ENCODE measurements at regions not wholly inside any gene's neighbourhood (a gene's known extent, or its start where the extent isn't known, plus 50 kb on each side); places are given as distances from the start of the nearest gene placed in this dataset.

DNA sequence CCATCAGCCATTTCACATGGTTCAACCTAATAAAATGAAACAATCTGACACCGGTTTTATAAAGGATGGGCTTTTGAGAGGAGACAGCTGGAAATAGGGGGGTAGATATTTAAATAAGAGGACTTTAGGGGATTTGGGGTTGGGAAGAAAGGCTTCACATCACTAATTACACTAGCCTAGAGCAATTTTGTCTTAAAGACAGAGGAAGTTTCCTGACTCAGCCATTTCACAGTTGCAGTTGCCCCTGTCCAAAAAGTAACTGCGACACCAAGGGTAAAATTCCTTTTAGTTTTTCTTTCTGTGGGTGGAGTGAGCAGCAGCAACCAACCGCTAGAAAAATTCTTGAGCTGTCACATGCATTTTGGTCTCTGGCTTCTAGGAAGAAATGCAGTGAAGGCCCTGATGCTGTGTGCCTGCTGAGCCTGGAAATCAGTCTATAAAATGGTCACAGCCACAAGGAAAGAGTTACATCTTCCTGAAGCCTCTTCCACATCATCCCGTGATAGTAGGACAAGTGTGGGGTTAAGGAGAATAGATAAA, 233.6 kb downstream of the ZNF674 start:
- intact Hi-C loops (cut with micrococcal nuclease) = no loop called here

GRCh38 chrX:46310815-46311497, 234.3 kb downstream of the ZNF674 start:
- DNase-seq = no peak
- ATAC-seq = no peak

More for the DNA sequence above, 233.6 kb downstream of the ZNF674 start:
- ATAC-seq = no peak
- DNase-seq = no peak

GRCh38 chrX:46308110-46308509, 237.1 kb downstream of the ZNF674 start:
- ATAC-seq (no peak), DNase-seq (no peak)
- intact Hi-C loops (cut with micrococcal nuclease) = no loop called here

More at GRCh38 chrX:46310815-46311497, 234.3 kb downstream of the ZNF674 start:
- intact Hi-C loops (cut with micrococcal nuclease) = no loop called here

- intact Hi-C loops (cut with micrococcal nuclease) = no loop called here
- no peak for ATAC-seq
- DNase-seq = no peak
Observed at GRCh38 chrX:46306103-46306502, 239.1 kb downstream of the ZNF674 start.

GRCh38 chrX:46305431-46305830, 239.8 kb downstream of the ZNF674 start:
- no peak for DNase-seq
- intact Hi-C loops (cut with micrococcal nuclease) = no loop called here
- ATAC-seq = no peak

DNA sequence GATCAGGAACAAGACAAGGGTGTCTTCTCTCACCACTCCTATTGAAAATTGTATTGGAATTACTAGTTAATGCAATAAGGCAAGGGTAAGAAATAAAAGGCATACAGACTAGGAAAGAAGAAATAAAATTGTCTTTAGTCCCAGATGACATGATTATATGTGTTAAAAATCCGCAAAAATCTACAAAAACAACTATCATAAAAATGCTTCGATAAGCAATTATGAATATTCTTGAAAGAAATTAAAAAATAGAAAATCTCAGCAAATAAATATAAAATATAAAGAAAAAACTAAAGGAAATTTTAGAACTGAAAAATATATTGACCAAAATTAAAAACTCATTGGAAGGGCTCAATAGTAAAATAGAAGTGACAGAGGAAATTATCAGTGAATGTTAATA, 243.3 kb downstream of the ZNF674 start:
- intact Hi-C loops (cut with micrococcal nuclease) = no loop called here
- DNase-seq = no peak
- ATAC-seq = no peak

DNA sequence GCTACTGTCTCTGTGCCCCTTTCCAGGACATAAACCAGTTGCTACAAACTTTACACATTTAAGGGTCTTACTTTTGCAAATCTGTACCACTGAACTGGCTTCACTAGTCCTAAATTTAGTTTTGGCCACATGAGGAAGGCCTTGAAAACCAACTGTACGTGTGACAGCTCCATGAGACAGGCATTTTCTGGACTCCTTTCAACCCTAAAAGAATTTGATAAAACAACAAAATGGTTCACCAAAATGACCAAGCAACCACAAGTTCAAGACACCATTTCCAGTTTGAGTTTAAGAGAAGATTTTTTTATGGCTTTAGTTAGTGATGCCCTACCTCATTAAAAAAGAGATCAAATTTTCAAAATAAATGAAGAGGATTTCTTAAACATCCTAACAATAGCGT, 246.4 kb downstream of the ZNF674 start:
- DNase-seq (no peak), ATAC-seq (no peak)
- intact Hi-C loops (cut with micrococcal nuclease) = no loop called here

DNA sequence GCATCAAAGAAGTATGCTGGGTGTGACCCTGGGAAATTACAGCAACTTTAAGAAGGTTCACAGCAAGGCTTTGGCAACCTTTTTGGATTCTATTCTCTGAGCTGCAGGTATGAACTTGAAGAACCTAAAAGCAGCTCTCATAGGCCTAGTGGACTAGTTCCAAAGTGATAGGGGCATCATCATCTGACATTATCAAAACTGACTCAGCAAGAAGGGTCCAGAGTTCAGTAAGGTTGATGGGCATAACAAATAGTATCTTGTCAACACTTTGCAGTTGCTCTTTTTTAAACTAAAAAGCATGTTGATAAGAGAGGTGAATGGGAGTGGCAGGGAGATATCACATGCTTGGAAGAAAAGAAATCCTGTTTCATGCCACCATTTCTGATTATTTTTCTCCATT, 249.3 kb downstream of the ZNF674 start:
- no peak for ATAC-seq
- intact Hi-C loops (cut with micrococcal nuclease) = no loop called here
- DNase-seq = no peak

GRCh38 chrX:46294234-46294633, 251.0 kb downstream of the ZNF674 start:
- intact Hi-C loops (cut with micrococcal nuclease) = no loop called here
- ATAC-seq (no peak), DNase-seq (no peak)

DNA sequence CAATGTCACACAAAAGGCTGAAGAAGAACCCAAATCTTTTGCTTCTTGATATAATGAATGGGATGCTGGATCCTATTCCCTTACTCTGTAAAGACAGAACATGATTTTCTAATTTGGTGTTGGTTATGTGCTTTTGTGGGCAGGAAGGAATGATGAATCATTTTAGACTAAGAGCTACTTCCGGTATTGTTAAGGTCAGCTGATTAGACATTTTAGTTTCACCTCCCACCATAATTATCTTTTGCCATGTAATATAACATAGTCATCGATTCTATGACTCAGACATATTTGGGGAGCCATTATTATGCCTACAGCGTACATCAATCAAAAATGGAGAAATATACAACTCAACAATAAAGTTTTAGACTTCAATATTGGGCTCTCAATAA, 265.3 kb downstream of the ZNF674 start:
- intact Hi-C loops (cut with micrococcal nuclease) = no loop called here
- no peak for DNase-seq
- no peak for ATAC-seq

DNA sequence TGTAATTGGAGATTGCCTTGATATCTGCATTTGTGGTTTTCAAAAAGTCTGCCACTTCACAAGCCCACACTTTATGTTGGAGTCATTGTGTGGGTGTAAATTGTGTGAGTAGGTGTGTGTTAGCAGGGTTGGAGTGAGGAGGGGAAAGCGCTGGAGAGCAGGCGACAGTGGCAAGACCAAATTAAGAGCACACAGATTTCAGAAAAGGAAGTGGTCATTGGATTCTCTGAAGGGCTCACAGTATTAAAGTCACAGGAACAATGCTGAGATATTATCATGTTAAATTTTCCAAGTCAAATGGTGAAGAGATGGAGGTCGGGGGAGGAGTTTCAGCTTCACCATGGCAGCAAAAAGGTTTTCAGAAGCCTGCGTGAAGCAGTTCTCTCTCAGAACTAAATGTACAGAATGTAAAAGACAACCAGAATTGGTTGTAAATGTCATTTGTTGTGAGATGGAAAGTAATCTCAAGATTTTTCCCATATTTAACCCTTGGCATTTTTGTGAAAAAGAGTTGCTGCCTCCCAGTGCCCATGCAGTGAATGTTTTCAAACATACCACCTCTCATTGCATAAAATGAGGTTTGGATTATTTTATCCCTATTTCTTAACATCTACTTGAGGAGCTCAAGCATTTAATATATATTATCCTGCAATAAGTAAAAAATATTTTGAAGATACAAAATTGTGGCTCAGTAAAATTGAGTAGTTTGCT, 265.9 kb downstream of the ZNF674 start:
- intact Hi-C loops (cut with micrococcal nuclease) = no loop called here
- ATAC-seq (no peak), DNase-seq (no peak)

DNA sequence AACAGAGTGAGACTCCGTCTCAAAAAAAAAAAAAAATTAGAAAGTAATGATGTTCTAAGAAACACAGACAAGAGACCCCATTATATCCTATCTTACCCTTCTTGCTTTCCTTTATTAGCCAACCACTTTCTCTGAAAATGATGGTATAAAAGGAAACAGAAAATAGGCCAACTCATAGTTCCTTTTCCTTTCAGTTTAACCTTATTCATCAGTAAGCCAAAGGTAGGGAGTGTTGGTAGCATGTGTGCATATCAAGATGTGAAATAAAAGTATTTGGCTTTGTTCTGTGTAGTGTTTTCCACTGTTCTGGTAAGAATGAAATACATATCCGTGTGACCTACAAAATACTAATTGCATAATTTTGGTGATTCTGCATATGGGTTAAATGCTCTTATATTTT, 266.6 kb downstream of the ZNF674 start:
- intact Hi-C loops (cut with micrococcal nuclease) = no loop called here
- DNase-seq = no peak
- no peak for ATAC-seq

- DNase-seq (no peak), ATAC-seq (no peak)
- intact Hi-C loops (cut with micrococcal nuclease) = no loop called here
Observed at GRCh38 chrX:46268412-46268811, 276.8 kb downstream of the ZNF674 start.

DNA sequence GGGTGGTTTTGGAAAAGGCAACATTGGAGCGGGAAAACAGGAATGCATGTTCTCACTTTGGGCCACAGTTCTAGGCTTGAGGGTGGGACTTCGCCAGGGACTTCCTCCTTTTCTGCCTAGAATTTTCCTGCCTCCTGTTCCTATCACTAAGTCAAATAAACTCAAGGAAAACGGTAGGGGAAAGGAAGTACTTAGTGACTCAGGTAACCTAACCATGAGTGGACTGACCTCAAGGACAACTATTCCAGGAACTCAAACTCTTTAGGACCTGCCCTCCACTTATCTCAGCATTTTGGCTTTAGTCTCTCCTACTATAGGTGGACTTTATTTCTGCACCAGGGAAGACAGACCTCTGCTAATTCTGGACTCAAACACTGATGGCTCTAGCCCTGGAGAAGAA, 281.7 kb downstream of the ZNF674 start:
- DNase-seq (no peak), ATAC-seq (no peak)
- intact Hi-C loops (cut with micrococcal nuclease) = no loop called here

DNA sequence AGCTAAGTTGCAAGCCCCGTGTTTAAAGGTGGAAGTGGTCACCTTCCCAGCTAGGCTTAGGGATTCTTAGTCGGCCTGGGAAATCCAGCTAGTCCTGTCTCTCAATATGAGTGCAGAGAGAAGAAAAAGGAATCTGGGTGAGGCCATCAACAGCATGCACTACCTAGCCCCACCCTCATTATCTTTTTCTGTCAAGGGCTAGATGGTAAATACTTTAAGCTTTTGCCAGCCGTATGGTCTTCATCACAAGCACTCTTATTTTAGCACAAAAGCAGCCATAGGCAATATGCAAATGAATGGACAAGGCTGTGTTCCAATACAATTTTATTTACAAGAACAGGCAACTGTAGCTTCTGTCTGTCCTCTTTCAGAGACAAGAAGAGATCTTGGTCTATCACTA, 282.9 kb downstream of the ZNF674 start:
- intact Hi-C loops (cut with micrococcal nuclease) = no loop called here
- DNase-seq = no peak
- no peak for ATAC-seq

DNA sequence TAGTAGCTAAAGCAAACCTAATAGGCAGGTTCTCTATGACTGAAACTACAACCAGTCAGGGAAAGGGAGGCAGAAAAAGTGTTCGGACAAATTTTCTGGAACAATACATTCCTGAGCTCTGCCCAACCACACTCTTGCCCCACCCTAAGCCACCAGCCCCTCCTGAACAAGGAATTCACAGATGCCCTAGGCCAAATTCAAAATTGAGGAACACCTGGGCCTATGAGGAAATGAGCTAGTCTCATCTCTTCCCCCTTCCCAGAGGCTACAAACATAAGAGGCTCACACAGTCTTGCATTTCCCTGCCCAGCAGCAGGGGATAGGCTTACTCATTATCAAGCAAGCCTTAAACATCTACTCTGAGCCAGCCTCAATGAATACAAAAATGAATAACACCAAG, 284.7 kb downstream of the ZNF674 start:
- intact Hi-C loops (cut with micrococcal nuclease) = no loop called here
- no peak for DNase-seq
- no peak for ATAC-seq

DNA sequence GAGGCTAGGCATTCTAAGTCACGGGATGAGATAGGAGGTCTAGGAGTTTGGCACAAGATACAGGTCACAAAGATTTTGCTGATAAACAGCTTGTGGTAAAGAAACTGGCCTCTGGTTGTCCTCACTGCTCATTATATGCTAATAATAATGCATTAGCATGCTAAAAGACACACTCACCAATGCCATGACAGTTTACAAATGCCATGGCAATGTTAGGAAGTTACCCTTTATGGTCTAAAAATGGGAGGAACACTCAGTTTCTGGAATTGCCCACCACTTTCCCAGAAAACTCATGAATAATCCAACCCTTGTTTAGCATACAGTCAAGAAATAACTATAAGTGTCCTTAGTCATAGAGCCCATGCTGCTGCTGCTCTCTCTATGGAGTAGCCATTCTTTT, 286.9 kb downstream of the ZNF674 start:
- ATAC-seq = no peak
- intact Hi-C loops (cut with micrococcal nuclease) = no loop called here
- no peak for DNase-seq

- no peak for ATAC-seq
- no peak for DNase-seq
- intact Hi-C loops (cut with micrococcal nuclease) = no loop called here
Observed at GRCh38 chrX:46257451-46257879, 287.8 kb downstream of the ZNF674 start.

DNA sequence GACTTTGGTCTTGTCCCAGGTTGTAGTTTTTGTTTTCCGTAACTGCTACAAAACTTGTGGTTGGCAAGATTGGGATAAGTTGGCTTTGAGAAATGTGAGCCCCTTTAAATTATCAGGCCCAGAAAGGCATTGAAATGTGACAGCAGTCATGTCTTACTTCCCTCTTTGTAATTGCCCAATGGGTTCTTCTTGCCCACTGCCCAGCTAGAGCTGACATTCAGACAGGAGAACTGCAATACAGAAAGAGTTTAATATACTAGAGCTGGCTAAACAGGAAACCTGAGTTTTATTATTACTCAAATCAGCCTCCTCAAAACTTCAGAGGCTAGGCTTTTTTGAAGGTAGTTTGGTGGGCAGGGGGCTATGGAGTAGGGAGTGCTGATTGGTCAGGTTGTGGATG, 288.3 kb downstream of the ZNF674 start:
- ATAC-seq (no peak), DNase-seq (no peak)
- intact Hi-C loops (cut with micrococcal nuclease) = no loop called here

DNA sequence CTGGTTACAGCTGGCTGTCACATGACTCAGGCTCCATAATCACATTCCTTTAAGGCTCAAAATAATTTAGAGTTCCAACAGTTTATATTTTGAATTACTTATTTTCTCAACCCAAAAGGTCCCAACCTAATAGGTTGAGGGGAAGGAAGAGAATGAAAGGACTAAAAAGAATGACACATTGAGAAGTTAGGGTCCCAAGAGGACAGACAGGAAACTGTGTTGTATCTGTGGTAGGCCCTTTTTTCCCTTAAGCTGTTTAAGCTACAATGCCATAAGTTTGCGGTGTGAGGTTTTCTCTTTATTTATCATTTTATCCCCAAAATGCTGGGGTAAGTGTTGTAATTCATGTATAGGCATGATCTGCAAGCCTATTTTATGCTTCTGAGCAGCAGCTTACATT, 290.2 kb downstream of the ZNF674 start:
- no peak for DNase-seq
- ATAC-seq = no peak
- intact Hi-C loops (cut with micrococcal nuclease) = no loop called here

DNA sequence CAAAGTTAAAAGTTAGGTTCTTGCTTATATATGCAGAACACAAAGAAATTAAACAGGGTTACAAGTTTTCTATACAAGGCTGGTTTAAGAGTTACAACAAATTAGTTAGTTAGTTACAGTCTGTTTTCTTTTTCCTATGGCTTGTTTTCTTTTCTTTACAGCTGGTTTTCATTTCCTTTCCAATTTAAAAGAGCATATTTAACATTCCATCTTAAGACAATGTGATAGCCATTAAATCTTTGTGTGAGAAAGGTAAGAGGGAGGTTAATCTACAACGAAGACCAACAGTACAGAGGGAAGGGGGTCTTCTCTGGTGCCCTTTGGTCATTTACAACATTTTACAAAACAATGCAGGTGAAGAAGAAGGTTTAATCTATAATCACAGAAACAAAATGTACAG, 290.6 kb downstream of the ZNF674 start:
- ATAC-seq (no peak), DNase-seq (no peak)
- intact Hi-C loops (cut with micrococcal nuclease) = no loop called here

All from left ventricle myocardium superior (tissue), 1 donor.